ENCODE measurements at regions not wholly inside any gene's neighbourhood (a gene's known extent, or its start where the extent isn't known, plus 50 kb on each side); places are given as distances from the start of the nearest gene placed in this dataset.

GRCh38 chr4:53778155-53778554, 186.9 kb upstream of the LNX1 start (continued):
- TF ChIP-seq, protein P1, sequence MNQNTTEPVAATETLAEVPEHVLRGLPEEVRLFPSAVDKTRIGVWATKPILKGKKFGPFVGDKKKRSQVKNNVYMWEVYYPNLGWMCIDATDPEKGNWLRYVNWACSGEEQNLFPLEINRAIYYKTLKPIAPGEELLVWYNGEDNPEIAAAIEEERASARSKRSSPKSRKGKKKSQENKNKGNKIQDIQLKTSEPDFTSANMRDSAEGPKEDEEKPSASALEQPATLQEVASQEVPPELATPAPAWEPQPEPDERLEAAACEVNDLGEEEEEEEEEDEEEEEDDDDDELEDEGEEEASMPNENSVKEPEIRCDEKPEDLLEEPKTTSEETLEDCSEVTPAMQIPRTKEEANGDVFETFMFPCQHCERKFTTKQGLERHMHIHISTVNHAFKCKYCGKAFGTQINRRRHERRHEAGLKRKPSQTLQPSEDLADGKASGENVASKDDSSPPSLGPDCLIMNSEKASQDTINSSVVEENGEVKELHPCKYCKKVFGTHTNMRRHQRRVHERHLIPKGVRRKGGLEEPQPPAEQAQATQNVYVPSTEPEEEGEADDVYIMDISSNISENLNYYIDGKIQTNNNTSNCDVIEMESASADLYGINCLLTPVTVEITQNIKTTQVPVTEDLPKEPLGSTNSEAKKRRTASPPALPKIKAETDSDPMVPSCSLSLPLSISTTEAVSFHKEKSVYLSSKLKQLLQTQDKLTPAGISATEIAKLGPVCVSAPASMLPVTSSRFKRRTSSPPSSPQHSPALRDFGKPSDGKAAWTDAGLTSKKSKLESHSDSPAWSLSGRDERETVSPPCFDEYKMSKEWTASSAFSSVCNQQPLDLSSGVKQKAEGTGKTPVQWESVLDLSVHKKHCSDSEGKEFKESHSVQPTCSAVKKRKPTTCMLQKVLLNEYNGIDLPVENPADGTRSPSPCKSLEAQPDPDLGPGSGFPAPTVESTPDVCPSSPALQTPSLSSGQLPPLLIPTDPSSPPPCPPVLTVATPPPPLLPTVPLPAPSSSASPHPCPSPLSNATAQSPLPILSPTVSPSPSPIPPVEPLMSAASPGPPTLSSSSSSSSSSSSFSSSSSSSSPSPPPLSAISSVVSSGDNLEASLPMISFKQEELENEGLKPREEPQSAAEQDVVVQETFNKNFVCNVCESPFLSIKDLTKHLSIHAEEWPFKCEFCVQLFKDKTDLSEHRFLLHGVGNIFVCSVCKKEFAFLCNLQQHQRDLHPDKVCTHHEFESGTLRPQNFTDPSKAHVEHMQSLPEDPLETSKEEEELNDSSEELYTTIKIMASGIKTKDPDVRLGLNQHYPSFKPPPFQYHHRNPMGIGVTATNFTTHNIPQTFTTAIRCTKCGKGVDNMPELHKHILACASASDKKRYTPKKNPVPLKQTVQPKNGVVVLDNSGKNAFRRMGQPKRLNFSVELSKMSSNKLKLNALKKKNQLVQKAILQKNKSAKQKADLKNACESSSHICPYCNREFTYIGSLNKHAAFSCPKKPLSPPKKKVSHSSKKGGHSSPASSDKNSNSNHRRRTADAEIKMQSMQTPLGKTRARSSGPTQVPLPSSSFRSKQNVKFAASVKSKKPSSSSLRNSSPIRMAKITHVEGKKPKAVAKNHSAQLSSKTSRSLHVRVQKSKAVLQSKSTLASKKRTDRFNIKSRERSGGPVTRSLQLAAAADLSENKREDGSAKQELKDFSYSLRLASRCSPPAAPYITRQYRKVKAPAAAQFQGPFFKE (tag by site-specific recombination; IDR thresholded peaks at IDR 0.05; ENCODE audit: borderline replicate concordance) = no peak
- TF ChIP-seq ZNF837 (tag by site-specific recombination; IDR thresholded peaks at IDR 0.05) (no peak), ZSCAN30 (tag by site-specific recombination; IDR thresholded peaks at IDR 0.05) (no peak), ZNF114 (tag by site-specific recombination; IDR thresholded peaks at IDR 0.05) (no peak), BCL11A (tag by site-specific recombination; IDR thresholded peaks at IDR 0.05; ENCODE audit: low read depth) (no peak), ZNF350 (tag by site-specific recombination; IDR thresholded peaks at IDR 0.05) (no peak), ZNF335 (tag by site-specific recombination; conservative IDR thresholded peaks at IDR 0.05) (no peak), ZBTB7A (tag by site-specific recombination; IDR thresholded peaks at IDR 0.05; ENCODE audit: low read depth) (no peak), ZNF423 (tag by site-specific recombination; IDR thresholded peaks at IDR 0.05) (no peak)

GRCh38 chr4:53777244-53777984, 186.1 kb upstream of the LNX1 start:
- Histone ChIP-seq H3K4me3 (ENCODE audit: low read depth, low read length) (no peak overlapping the region), H3K9me3 (ENCODE audit: control insufficient read depth, insufficient read depth, low read depth, low read length) (no peaks in the 10 kb centered on the region), H3K4me1 (ENCODE audit: control insufficient read depth, insufficient read depth, low read length) (no peaks in the 10 kb centered on the region), H3K36me3 (ENCODE audit: control insufficient read depth in 2 of 2, insufficient read depth in 1 of 2, low read length in 2 of 2) (no peaks in the 10 kb centered on the region), H3K27ac (ENCODE audit: extremely low read depth, low read depth, low read length) (no peak overlapping the region)
- CTCF ChIA-PET = interaction anchor here (0.6 kb wide), 1 partner anchor 972 kb away, joined by 5 read pairs; no protein-coding TSS in a partner anchor
- POLR2A ChIA-PET = no interaction called here
- TF ChIP-seq, protein P2, sequence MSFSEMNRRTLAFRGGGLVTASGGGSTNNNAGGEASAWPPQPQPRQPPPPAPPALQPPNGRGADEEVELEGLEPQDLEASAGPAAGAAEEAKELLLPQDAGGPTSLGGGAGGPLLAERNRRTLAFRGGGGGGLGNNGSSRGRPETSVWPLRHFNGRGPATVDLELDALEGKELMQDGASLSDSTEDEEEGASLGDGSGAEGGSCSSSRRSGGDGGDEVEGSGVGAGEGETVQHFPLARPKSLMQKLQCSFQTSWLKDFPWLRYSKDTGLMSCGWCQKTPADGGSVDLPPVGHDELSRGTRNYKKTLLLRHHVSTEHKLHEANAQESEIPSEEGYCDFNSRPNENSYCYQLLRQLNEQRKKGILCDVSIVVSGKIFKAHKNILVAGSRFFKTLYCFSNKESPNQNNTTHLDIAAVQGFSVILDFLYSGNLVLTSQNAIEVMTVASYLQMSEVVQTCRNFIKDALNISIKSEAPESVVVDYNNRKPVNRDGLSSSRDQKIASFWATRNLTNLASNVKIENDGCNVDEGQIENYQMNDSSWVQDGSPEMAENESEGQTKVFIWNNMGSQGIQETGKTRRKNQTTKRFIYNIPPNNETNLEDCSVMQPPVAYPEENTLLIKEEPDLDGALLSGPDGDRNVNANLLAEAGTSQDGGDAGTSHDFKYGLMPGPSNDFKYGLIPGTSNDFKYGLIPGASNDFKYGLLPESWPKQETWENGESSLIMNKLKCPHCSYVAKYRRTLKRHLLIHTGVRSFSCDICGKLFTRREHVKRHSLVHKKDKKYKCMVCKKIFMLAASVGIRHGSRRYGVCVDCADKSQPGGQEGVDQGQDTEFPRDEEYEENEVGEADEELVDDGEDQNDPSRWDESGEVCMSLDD (tag by site-specific recombination; IDR thresholded peaks at IDR 0.05) = no peak
- TF ChIP-seq FEZF1 (tag by site-specific recombination; IDR thresholded peaks at IDR 0.05) (no peak), GFI1B (tag by site-specific recombination; IDR thresholded peaks at IDR 0.05) (no peak), ZNF148 (tag by site-specific recombination; IDR thresholded peaks at IDR 0.05; ENCODE audit: borderline replicate concordance) (no peak), ZNF366 (tag by site-specific recombination; conservative IDR thresholded peaks at IDR 0.05) (no peak), ZNF792 (tag by site-specific recombination; IDR thresholded peaks at IDR 0.05) (no peak), ELK4 (IDR thresholded peaks at IDR 0.05; ENCODE audit: borderline replicate concordance, low read depth, low read length) (no peak), ZNF274 (IDR thresholded peaks at IDR 0.05; ENCODE audit: low read length) (no peak), ZNF274 (tag by site-specific recombination; IDR thresholded peaks at IDR 0.05; ENCODE audit: borderline replicate concordance) (no peak), ZNF311 (tag by site-specific recombination; IDR thresholded peaks at IDR 0.05; ENCODE audit: borderline replicate concordance) (no peak), ZBTB21 (tag by site-specific recombination; IDR thresholded peaks at IDR 0.05) (no peak), ZNF473 (tag by site-specific recombination; IDR thresholded peaks at IDR 0.05) (no peak), ZNF10 (tag by site-specific recombination; IDR thresholded peaks at IDR 0.05) (no peak), ZNF654 (tag by site-specific recombination; IDR thresholded peaks at IDR 0.05; ENCODE audit: low read depth) (no peak), ZNF404 (tag by site-specific recombination; IDR thresholded peaks at IDR 0.05) (no peak), ZNF558 (tag by site-specific recombination; IDR thresholded peaks at IDR 0.05) (no peak), ZNF76 (tag by site-specific recombination; IDR thresholded peaks at IDR 0.05; ENCODE audit: borderline replicate concordance, low read depth) (no peak)
